Mesothelial cell of epicardium (in vitro differentiated cells): ENCODE measurements at regions not wholly inside any gene's neighbourhood (a gene's known extent, or its start where the extent isn't known, plus 50 kb on each side); places are given as distances from the start of the nearest gene placed in this dataset.
"Not testable (repeated sequence)": the region's sequence is repeated elsewhere in the genome, so short reads cannot be mapped to it uniquely, and the experiment has no call there.

Experiments
- DNase-seq, 2 experiments: peaks; one replicate each; pipeline ENCODE4 v3.0.0; 2021; ENCODE audit warnings: low spot score in 2 of 2; ENCODE audit not compliant: unreplicated experiment in 2 of 2
- H3K27ac Mint-ChIP-seq: 2 replicates; pipeline ENCODE4 v1.8.0; 2021; ENCODE audit warnings: mixed read lengths
- H3K27me3 Mint-ChIP-seq: 2 replicates; pipeline ENCODE4 v1.8.0; 2021; ENCODE audit warnings: low read depth, mixed read lengths
- H3K36me3 Mint-ChIP-seq: 2 replicates; pipeline ENCODE4 v1.8.0; 2021; ENCODE audit warnings: mixed read lengths
- H3K4me1 Mint-ChIP-seq: 2 replicates; pipeline ENCODE4 v1.8.0; 2021; ENCODE audit warnings: mixed read lengths
- H3K4me3 Mint-ChIP-seq: 2 replicates; pipeline ENCODE4 v1.8.0; 2021; ENCODE audit warnings: mild to moderate bottlenecking, moderate library complexity, mixed read lengths
- H3K9me3 Mint-ChIP-seq: 2 replicates; pipeline ENCODE4 v1.8.0; 2021; ENCODE audit warnings: mixed read lengths
- TF ChIP-seq, protein P1 (sequence below): fragments of 200-600 bp; sonication (generic); IDR thresholded peaks from one replicate; pipeline ENCODE4 v1.5.0; 2021; ENCODE audit warnings: antibody characterized with exemption; ENCODE audit not compliant: unreplicated experiment

DNA sequence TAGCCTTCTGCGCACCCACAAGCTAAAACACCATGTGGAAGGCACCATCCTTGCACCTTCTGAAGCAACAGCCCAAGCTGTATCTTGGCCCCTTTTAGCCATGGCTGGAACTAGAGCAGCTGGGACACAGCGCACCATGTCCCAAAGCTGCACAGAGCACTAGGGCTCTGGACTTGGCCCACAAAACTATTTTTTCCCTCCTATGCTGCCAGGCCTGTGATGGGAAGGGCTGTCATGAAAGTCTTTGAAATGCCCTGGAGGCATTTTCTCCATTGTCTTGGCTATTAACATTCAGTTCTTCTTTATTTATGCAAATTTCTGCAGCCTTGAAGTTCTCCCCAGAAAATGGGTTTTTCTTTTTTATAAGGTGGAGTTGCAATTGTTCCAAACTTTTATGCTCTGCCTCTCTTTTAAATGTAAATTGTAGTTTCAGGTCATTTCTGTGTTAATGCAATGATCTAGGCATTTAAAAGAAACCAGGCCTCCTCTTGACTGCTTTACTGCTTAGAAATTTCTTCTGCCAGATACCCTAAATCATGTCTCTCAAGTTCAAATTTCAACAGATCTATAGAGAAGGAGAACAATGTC, 996.3 kb downstream of the TAF11L14 start:
- no peak for DNase-seq
- TF ChIP-seq, protein P1, sequence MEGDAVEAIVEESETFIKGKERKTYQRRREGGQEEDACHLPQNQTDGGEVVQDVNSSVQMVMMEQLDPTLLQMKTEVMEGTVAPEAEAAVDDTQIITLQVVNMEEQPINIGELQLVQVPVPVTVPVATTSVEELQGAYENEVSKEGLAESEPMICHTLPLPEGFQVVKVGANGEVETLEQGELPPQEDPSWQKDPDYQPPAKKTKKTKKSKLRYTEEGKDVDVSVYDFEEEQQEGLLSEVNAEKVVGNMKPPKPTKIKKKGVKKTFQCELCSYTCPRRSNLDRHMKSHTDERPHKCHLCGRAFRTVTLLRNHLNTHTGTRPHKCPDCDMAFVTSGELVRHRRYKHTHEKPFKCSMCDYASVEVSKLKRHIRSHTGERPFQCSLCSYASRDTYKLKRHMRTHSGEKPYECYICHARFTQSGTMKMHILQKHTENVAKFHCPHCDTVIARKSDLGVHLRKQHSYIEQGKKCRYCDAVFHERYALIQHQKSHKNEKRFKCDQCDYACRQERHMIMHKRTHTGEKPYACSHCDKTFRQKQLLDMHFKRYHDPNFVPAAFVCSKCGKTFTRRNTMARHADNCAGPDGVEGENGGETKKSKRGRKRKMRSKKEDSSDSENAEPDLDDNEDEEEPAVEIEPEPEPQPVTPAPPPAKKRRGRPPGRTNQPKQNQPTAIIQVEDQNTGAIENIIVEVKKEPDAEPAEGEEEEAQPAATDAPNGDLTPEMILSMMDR, result no peak
- Mint-ChIP-seq H3K27me3 (no peaks in the 10 kb centered on the region), H3K36me3 (no peaks in the 10 kb centered on the region), H3K4me3 (no peak overlapping the region), H3K9me3 (peaks cover 6% of the 10 kb centered on the region), H3K27ac (no peak overlapping the region), H3K4me1 (no peaks in the 10 kb centered on the region)

DNA sequence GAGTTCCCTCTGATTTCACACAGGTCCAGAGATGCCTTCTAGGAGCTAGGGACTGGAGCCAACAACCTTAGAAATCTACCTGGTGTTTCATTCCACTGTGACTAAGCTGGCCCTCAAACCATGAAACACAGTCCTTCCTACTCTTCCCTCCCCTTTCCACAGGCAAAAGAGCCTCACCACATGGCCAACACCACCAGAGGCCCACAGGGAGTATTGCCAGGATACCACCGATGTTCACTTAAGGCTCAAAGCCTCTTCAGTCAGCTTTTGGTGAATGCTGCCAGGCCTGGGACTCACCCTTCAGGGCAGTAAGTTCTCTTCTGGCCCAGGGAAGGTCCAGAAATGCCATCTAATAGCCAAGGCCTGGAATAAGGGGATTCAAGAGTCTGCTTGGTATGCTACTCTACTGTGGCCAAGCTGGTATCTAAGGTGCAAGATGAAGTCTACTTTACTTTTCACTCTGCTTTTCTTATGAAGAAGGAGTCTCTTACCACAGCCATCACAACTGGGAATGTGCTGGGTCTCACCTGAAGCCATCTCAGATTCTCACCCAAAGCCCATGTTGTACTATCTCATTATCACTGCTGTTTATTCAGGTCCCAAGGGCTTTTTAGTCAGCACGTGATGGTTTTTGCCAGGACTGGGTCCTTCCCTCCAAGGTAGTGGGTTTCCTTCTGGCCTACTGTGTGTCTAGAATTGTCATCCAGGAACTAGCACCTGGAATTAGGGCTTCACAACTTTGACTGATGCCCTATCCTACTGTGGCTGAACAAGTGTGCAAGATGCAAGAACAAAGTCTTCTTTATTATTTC, 1018.4 kb downstream of the TAF11L14 start:
- no peak overlapping the region for H3K27ac Mint-ChIP-seq
- no peaks in the 10 kb centered on the region for H3K4me1 Mint-ChIP-seq
- H3K4me3 Mint-ChIP-seq, result no peak overlapping the region
- TF ChIP-seq, protein P1, result no peak
- peaks cover 2% of the 10 kb centered on the region for H3K36me3 Mint-ChIP-seq
- H3K27me3 Mint-ChIP-seq, result no peaks in the 10 kb centered on the region
- H3K9me3 Mint-ChIP-seq, result peaks cover 44% of the 10 kb centered on the region
- DNase-seq, result no peak

DNA sequence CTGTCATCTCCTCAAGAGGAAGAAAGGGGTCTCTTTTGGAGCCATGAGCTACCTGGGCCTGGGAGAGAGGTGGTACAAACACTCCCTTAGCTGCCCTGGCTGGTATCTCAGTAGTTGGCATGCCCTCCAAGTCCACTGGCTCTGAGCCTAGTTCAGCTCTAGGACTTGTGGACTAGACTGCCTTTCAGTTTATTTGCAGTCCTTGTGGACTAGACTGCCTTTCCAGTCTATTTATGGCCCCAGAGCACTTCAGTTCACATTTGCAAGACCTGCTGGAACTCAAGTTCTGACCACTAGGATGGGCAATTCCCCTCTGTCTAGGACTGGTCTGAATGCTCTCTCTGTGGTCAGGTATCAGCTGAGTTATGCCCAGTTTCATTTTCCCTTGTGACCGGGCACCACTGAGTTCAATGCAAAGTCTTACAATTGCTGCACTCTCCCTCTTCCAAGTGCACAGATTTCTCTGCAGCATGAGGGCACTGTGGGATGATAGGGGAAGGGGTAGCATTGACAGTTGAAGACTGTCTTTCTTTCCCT, 1019.0 kb downstream of the TAF11L14 start:
- TF ChIP-seq, protein P1, result no peak
- Mint-ChIP-seq H3K4me1 (no peaks in the 10 kb centered on the region), H3K27me3 (no peaks in the 10 kb centered on the region), H3K36me3 (peaks cover 2% of the 10 kb centered on the region), H3K27ac (no peak overlapping the region), H3K4me3 (no peak overlapping the region), H3K9me3 (peaks cover 39% of the 10 kb centered on the region)
- DNase-seq, result no peak

DNA sequence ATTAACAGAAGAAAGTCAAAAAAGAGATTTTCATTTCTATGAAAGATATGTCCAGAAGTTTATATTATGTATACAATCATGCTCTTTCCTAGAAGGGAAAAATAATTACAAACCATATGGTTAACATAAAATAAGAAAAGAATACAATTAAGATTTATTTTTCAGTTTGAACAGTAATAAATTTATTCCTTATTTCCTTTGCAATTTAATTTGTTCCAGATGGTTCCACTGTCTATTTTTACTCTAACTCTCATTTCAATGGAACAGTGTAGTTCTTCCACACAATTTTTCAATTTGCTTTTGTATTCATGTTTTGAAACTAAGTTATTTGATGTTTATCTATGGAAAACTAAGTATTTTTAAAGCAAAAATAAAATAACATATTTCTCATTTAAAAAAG, 1026.3 kb downstream of the TAF11L14 start:
- H3K4me3 Mint-ChIP-seq, result no peak overlapping the region
- H3K36me3 Mint-ChIP-seq, result no peaks in the 10 kb centered on the region
- H3K4me1 Mint-ChIP-seq, result no peaks in the 10 kb centered on the region
- H3K27me3 Mint-ChIP-seq, result no peaks in the 10 kb centered on the region
- H3K9me3 Mint-ChIP-seq, result peaks cover 10% of the 10 kb centered on the region
- DNase-seq, result no peak
- TF ChIP-seq, protein P1, result no peak
- H3K27ac Mint-ChIP-seq, result no peak overlapping the region

DNA sequence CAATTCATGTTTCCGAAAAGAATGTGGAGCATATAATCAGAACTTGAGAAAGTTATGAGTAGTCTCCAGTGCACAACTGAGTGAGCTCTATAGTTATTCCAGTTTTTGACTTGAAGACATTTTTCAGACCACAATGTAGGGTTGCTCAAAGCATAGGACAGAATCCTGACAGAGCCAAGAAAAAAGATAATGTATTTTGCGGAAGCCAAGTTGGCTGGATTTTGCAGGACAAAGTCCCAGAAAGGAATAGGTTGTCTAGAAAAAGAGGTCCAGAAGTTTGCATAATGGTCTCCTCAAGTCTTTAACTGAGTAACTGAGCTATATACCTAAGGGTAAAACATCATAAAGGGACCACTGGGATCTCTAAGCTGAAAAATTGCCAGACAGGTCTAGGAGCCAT, 1028.0 kb downstream of the TAF11L14 start:
- Mint-ChIP-seq H3K4me1 (no peaks in the 10 kb centered on the region), H3K27me3 (no peaks in the 10 kb centered on the region), H3K4me3 (no peak overlapping the region), H3K36me3 (no peaks in the 10 kb centered on the region), H3K9me3 (peaks cover 10% of the 10 kb centered on the region), H3K27ac (no peak overlapping the region)
- DNase-seq, result no peak
- TF ChIP-seq, protein P1, result no peak

DNA sequence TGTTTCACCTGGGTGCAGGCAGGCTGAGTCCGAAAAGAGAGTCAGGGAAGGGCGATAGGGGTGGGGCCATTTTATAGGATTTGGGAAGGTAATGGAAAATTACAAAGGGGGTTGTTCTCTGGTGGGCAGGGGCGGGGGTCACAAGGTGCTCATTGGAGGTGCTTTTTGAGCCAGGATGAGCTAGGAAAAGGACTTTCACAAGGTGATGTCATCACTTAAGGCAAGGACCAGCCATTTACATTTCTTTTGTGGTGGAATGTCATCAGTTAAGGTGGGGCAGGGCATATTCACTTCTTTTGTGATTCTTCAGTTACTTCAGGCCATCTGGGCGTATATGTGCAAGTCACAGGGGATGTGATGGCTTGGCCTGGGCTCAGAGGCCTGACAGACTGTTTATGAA, 1040.0 kb downstream of the TAF11L14 start:
- not testable (repeated sequence) for H3K9me3 Mint-ChIP-seq, H3K4me1 Mint-ChIP-seq, H3K27ac Mint-ChIP-seq, DNase-seq, H3K4me3 Mint-ChIP-seq, H3K36me3 Mint-ChIP-seq
- H3K27me3 Mint-ChIP-seq, result peaks cover 21% of the 10 kb centered on the region
